Parathyroid adenoma (tissue), 2 donors: ENCODE measurements at regions not wholly inside any gene's neighbourhood (a gene's known extent, or its start where the extent isn't known, plus 50 kb on each side); places are given as distances from the start of the nearest gene placed in this dataset.

Experiments used
- H2AFZ ChIP-seq: fragments of 300-600 bp; sonication (generic); one replicate; pipeline ENCODE4 v1.7.0; 2017; ENCODE audit warnings: antibody characterized with exemption, mild to moderate bottlenecking
- H3K27ac ChIP-seq: fragments of 300-600 bp; sonication (generic); one replicate; pipeline ENCODE4 v1.7.0; 2017
- H3K27me3 ChIP-seq: fragments of 300-600 bp; sonication (generic); one replicate; pipeline ENCODE4 v1.7.0; 2017; ENCODE audit warnings: low read length; ENCODE audit not compliant: control insufficient read depth, insufficient read depth
- H3K36me3 ChIP-seq: fragments of 300-600 bp; sonication (generic); one replicate; pipeline ENCODE4 v1.7.0; 2017; ENCODE audit warnings: low read length; ENCODE audit not compliant: control insufficient read depth, insufficient read depth
- H3K4me1 ChIP-seq: fragments of 300-600 bp; sonication (generic); one replicate; pipeline ENCODE4 v1.7.0; 2017; ENCODE audit warnings: control low read depth
- H3K4me2 ChIP-seq: fragments of 300-600 bp; sonication (generic); one replicate; pipeline ENCODE4 v1.7.0; 2017; ENCODE audit warnings: low read length
- H3K4me3 ChIP-seq: fragments of 300-600 bp; sonication (generic); one replicate; pipeline ENCODE4 v1.7.0; 2017; ENCODE audit warnings: low read depth, low read length
- H3K79me2 ChIP-seq: fragments of 300-600 bp; sonication (generic); one replicate; pipeline ENCODE4 v1.7.0; 2017; ENCODE audit warnings: control low read depth
- H3K9ac ChIP-seq: fragments of 300-600 bp; sonication (generic); one replicate; pipeline ENCODE4 v1.7.0; 2017; ENCODE audit warnings: mild to moderate bottlenecking
- H3K9me3 ChIP-seq: fragments of 300-600 bp; sonication (generic); one replicate; pipeline ENCODE4 v1.7.0; 2017; ENCODE audit warnings: low read length; ENCODE audit not compliant: control insufficient read depth
- CTCF ChIP-seq: fragments of 300-600 bp; sonication (generic); IDR thresholded peaks from one replicate; pipeline ENCODE4 v1.7.0; 2017; ENCODE audit warnings: antibody characterized with exemption, mild to moderate bottlenecking
- donor health status: primary hyperparathyroidism.

- no peaks in the 10 kb centered on the region for H3K4me1 ChIP-seq
- H3K36me3 ChIP-seq = no peaks in the 10 kb centered on the region
- H2AFZ ChIP-seq = no peak overlapping the region
- H3K27ac ChIP-seq = no peak overlapping the region
- no peaks in the 10 kb centered on the region for H3K9me3 ChIP-seq
- no peaks in the 10 kb centered on the region for H3K79me2 ChIP-seq
- H3K4me3 ChIP-seq = no peak overlapping the region
- H3K27me3 ChIP-seq = no peaks in the 10 kb centered on the region
- TF ChIP-seq CTCF = no peak
- no peak overlapping the region for H3K9ac ChIP-seq
- H3K4me2 ChIP-seq = no peak overlapping the region
Observed at GRCh38 chr19:27764186-27764804, 1448.7 kb downstream of the UQCRFS1 start.

GRCh38 chr19:27762933-27763332 is 1450.0 kb downstream of the UQCRFS1 start:
- Histone ChIP-seq H3K4me1 (no peaks in the 10 kb centered on the region), H3K9me3 (no peaks in the 10 kb centered on the region), H3K36me3 (no peaks in the 10 kb centered on the region), H3K9ac (no peak overlapping the region), H3K4me2 (no peak overlapping the region), H3K4me3 (no peak overlapping the region), H3K79me2 (no peaks in the 10 kb centered on the region), H2AFZ (no peak overlapping the region), H3K27me3 (no peaks in the 10 kb centered on the region), H3K27ac (no peak overlapping the region)
- TF ChIP-seq CTCF = no peak

- H3K4me1 ChIP-seq = no peaks in the 10 kb centered on the region
Observed at GRCh38 chr19:27759896-27760295, 1453.1 kb downstream of the UQCRFS1 start.

GRCh38 chr19:27758626-27759505 is 1454.1 kb downstream of the UQCRFS1 start:
- Histone ChIP-seq H3K4me1 (no peaks in the 10 kb centered on the region), H3K79me2 (no peaks in the 10 kb centered on the region), H3K4me2 (no peak overlapping the region), H2AFZ (no peak overlapping the region), H3K27me3 (no peaks in the 10 kb centered on the region), H3K9ac (no peak overlapping the region), H3K27ac (no peak overlapping the region), H3K36me3 (no peaks in the 10 kb centered on the region), H3K9me3 (no peaks in the 10 kb centered on the region), H3K4me3 (no peak overlapping the region)
- TF ChIP-seq CTCF = no peak

More at GRCh38 chr19:27759896-27760295, 1453.1 kb downstream of the UQCRFS1 start:
- no peak overlapping the region for H3K4me2 ChIP-seq
- no peak overlapping the region for H3K9ac ChIP-seq
- no peaks in the 10 kb centered on the region for H3K9me3 ChIP-seq
- no peaks in the 10 kb centered on the region for H3K36me3 ChIP-seq
- H3K79me2 ChIP-seq = no peaks in the 10 kb centered on the region
- no peak for TF ChIP-seq CTCF
- no peak overlapping the region for H3K27ac ChIP-seq
- no peak overlapping the region for H3K4me3 ChIP-seq
- no peak overlapping the region for H2AFZ ChIP-seq
- no peaks in the 10 kb centered on the region for H3K27me3 ChIP-seq
